OCI-LY3 (cell line): ENCODE measurements at regions not wholly inside any gene's neighbourhood (a gene's known extent, or its start where the extent isn't known, plus 50 kb on each side); places are given as distances from the start of the nearest gene placed in this dataset.

Experiments
- EZH2phosphoT487 ChIP-seq: fragments of 200-600 bp; shearing (Covaris generic); IDR thresholded peaks from 2 replicates; pipeline ENCODE4 v1.6.1; 2018; ENCODE audit warnings: antibody characterized with exemption, mixed run types, low read depth
- TF ChIP-seq, protein P1 (sequence below): fragments of 200-600, 300-600 bp; sonication (generic); IDR thresholded peaks from 2 replicates; pipeline ENCODE4 v1.5.1; 2014; ENCODE audit warnings: antibody characterized with exemption, low read length, low read depth

DNA sequence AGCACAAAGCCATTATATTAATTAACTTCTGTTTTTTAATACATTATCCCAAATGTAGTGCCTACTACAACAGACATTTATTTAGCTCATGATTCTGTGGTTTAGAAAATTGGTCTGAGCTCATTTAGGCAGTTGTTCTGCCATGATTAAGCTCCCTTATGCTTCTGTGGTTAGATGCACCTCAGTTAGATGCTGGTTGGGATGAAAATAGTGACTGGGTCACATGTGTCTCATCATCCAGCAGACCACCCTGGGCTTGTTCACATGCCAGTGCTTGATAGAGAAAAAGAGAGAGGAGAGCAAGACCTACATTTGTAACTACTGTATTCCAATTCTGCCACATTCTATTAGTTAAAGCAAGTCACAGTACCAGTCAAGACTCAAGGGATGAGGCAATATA, 376.4 kb upstream of the GNPDA2 start:
- TF ChIP-seq, protein P1, sequence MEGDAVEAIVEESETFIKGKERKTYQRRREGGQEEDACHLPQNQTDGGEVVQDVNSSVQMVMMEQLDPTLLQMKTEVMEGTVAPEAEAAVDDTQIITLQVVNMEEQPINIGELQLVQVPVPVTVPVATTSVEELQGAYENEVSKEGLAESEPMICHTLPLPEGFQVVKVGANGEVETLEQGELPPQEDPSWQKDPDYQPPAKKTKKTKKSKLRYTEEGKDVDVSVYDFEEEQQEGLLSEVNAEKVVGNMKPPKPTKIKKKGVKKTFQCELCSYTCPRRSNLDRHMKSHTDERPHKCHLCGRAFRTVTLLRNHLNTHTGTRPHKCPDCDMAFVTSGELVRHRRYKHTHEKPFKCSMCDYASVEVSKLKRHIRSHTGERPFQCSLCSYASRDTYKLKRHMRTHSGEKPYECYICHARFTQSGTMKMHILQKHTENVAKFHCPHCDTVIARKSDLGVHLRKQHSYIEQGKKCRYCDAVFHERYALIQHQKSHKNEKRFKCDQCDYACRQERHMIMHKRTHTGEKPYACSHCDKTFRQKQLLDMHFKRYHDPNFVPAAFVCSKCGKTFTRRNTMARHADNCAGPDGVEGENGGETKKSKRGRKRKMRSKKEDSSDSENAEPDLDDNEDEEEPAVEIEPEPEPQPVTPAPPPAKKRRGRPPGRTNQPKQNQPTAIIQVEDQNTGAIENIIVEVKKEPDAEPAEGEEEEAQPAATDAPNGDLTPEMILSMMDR, result no peak
- no peak for TF ChIP-seq EZH2phosphoT487
